ENCODE measurements at regions not wholly inside any gene's neighbourhood (a gene's known extent, or its start where the extent isn't known, plus 50 kb on each side); places are given as distances from the start of the nearest gene placed in this dataset.

DNA sequence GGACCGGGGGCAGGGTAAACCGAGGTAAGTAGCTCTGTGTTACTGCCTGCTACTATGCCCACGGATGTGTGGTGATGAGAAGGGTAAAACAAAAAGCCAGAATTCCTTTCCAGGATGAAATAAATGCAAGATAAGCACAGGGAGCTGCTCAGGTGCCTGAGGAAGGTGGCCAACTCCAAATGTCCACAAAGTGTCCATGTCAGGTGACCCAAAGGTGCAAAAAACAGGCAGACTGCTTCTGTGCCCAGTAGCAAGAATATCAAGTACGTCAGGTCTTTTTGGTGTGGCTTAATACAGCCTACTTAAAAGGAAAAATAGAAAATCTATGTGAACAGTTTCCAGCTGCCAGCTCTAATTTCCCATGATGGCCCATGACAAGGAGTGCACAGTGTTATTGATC is 279.3 kb downstream of the SETD4 start:
- H3K4me3 ChIP-seq (ENCODE audit: low read depth, low read length), result no peak overlapping the region
- TF ChIP-seq, protein P1, sequence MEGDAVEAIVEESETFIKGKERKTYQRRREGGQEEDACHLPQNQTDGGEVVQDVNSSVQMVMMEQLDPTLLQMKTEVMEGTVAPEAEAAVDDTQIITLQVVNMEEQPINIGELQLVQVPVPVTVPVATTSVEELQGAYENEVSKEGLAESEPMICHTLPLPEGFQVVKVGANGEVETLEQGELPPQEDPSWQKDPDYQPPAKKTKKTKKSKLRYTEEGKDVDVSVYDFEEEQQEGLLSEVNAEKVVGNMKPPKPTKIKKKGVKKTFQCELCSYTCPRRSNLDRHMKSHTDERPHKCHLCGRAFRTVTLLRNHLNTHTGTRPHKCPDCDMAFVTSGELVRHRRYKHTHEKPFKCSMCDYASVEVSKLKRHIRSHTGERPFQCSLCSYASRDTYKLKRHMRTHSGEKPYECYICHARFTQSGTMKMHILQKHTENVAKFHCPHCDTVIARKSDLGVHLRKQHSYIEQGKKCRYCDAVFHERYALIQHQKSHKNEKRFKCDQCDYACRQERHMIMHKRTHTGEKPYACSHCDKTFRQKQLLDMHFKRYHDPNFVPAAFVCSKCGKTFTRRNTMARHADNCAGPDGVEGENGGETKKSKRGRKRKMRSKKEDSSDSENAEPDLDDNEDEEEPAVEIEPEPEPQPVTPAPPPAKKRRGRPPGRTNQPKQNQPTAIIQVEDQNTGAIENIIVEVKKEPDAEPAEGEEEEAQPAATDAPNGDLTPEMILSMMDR (IDR thresholded peaks at IDR 0.05; ENCODE audit: low read depth, low read length), result no peak

DNA sequence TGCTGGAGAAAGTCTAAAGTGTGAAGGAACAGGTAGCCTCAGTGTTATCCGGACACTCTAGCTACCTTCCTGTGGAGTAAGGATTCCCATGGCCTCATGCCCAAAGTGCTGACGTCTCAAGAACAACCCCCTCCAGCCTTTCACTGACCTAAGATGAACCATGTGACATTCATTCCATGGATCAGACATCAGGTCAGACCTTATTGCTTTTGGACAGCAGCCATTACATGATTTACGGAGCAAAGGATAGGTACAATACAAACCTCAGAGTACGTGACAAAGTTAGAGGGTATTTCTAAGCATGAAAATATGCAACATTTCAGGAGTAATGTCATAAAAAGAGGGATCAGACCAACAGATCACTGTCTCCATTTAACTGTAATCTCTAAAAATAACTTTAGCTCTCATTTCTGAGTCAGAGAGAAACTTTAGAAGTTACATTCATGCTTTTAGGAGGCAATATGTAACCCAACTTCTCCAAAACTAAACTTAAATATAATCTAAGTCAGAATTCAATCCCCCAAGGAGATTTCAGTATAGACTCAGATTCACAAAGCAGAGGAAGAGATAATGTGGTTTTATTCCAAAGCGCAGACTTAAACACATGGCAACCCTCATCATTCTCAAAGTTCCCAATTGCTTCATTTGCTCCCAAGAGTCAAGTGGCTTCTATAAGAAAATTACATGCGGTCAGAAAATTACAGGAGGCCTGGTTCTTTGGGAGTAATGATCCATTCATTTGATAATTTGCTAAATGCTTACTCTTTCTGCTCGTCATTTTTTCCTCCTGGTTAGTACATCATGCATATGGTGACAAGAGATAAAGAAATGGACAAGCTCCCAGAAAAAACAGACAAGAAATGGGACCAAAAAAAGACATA is 280.4 kb downstream of the SETD4 start:
- no peak overlapping the region for H3K4me3 ChIP-seq (ENCODE audit: low read depth, low read length)
- TF ChIP-seq, protein P1 (IDR thresholded peaks at IDR 0.05; ENCODE audit: low read depth, low read length), result no peak

DNA sequence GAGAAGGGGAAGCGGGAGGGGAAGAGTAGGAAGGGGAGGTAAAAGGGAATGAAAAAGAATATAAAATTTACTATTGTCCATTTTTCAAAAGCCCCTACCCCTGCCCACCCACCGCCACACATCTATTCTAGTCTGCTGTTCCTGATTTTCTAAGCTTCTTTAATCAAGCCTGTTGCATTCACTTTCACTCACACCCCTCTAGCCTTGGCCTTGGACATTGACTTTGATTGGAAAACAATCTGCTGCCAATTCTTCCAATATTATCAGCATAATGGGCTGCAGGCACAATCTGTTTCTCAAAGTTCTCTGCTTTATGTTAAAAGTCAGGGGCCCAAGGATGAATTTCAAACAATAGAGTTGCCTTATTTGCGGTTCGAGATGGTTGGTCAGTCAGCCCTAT is 281.2 kb downstream of the SETD4 start:
- H3K4me3 ChIP-seq (ENCODE audit: low read depth, low read length), result no peak overlapping the region
- TF ChIP-seq, protein P1 (IDR thresholded peaks at IDR 0.05; ENCODE audit: low read depth, low read length), result no peak

DNA sequence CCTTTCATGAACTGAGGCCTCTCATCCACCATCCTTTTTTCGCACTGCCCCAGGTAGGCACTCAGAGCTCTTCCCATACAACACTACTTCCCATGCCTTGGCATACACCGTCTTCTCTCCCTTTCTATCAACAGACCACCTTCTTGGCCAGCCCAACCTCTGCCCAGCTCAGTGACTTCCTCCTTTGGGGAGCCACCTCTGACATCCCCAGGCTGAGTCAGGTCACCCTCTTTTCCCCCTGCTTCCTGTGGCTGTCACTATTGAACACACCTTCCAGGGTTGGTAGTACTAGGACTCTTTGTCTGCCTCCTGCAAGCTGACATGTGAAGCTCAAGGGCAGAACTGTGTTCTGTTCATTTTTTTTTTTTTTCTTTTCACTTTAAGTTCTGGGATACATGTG is 283.2 kb downstream of the SETD4 start:
- H3K4me3 ChIP-seq (ENCODE audit: low read depth, low read length), result no peak overlapping the region
- TF ChIP-seq, protein P1 (IDR thresholded peaks at IDR 0.05; ENCODE audit: low read depth, low read length), result no peak

DNA sequence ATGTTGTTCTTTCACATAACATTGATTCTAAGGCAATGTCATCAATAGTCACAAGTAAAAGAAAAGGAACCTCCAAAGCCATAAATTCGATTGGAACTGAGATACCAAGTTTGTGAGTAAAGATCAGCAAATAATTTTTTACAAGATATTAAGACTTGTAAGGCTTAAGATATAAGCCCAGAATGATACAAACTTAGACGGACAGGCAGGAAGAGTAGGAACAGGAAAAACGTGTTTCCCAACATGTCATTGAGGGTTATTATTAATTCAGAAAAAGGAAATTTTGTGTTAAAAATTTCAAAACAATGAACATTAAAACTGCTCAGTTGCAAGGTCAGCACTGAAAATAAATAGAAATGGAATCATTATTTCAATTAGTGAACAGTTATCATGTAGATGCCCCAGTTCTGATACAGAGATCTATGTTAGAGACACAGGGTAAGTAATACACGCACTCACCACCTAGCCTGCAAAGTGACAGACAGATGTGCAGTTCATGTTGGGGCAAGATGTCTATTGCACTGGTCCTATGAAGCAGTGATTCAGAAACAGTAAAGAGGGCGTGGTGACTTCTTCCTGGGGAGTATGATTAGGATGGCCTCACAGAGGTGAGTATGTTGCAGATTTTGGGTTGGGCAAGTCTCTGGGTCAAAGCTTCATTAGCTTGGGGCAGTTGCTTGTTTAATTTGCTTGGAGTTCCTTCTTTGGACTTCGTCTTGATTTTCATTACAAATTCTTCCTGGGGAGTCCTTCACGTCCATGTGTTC is 284.4 kb downstream of the SETD4 start:
- no peak overlapping the region for H3K4me3 ChIP-seq (ENCODE audit: low read depth, low read length)
- TF ChIP-seq, protein P1 (IDR thresholded peaks at IDR 0.05; ENCODE audit: low read depth, low read length), result no peak

DNA sequence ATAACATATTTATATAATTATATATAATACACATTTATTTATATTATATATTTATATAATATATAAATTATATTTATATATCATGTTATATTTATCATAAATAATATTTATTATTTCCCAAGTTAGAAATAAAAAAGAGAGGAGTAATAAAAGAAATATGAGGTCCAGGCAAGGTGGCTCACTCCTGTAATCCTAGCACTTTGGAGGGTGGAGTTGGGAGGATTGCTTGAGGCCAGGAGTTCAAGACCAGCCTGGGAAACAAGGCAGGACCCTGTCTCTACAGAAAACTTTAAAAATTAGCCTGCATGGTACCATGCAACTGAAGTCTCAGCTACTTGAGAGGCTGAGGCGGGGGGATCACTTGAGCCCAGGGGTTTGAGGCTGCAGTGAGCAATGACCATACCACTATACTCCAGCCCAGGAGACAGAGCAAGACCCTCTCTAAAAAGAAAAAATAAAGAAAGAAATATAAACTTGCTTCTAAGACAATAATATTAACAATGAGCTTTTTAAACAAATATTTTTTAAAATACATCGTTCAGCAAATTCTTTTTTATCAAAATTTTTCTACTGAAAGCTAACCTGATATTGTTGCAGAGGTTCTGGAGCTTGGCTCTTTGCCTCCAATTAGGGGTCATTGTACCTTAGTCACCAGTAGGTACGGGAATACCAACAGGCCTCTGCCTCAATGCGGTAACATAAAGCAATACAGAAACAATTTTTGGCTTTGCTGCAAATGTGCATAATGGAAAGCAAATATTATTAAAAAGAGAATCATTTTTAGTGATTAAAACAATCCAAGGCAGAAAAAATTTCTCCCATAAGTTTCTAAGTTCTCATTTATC is 290.0 kb downstream of the SETD4 start:
- H3K4me3 ChIP-seq (ENCODE audit: low read depth, low read length), result no peak overlapping the region
- TF ChIP-seq, protein P1 (IDR thresholded peaks at IDR 0.05; ENCODE audit: low read depth, low read length), result no peak
